Cardiac fibroblast (primary cell): ENCODE measurements at regions not wholly inside any gene's neighbourhood (a gene's known extent, or its start where the extent isn't known, plus 50 kb on each side); places are given as distances from the start of the nearest gene placed in this dataset.

ENCODE experiments used
- DNase-seq, 2 donors: peaks; one replicate each; pipeline versions ENCODE4 v3.0.0 to v3.0.0-alpha.2; 2010; ENCODE audit warnings: low read depth in 2 of 2
- H3K4me3 ChIP-seq, 2 donors: replicated peaks in 1 of 2; 1 replicate in 1 of 2; 2 replicates in 1 of 2; pipeline ENCODE4 v1.5.1; 2011; ENCODE audit warnings: low read depth in 2 of 2, low read length in 2 of 2, mild to moderate bottlenecking in 2 of 2, moderate library complexity in 1 of 2
- CTCF ChIP-seq: IDR thresholded peaks from one replicate; pipeline ENCODE4 v1.5.1; 2011; ENCODE audit warnings: low read depth, mild to moderate bottlenecking, low read length, inconsistent platforms

GRCh38 chr4:84243685-84244084 is 255.4 kb downstream of the NKX6-1 start:
- TF ChIP-seq CTCF: no peak
- no peak overlapping the region for H3K4me3 ChIP-seq
- no peak for DNase-seq

- H3K4me3 ChIP-seq: no peak overlapping the region
- no peak for DNase-seq
- TF ChIP-seq CTCF: no peak
Measured at GRCh38 chr4:84239278-84239845, 259.7 kb downstream of the NKX6-1 start.

GRCh38 chr4:84238247-84239090 is 260.6 kb downstream of the NKX6-1 start:
- no peak for TF ChIP-seq CTCF
- H3K4me3 ChIP-seq: no peak overlapping the region
- peak; percentile 2 to 13 for DNase-seq

- DNase-seq: no peak
- no peak for TF ChIP-seq CTCF
- no peak overlapping the region for H3K4me3 ChIP-seq
Measured at GRCh38 chr4:84237008-84237407, 262.1 kb downstream of the NKX6-1 start.

GRCh38 chr4:84235126-84235944 is 263.8 kb downstream of the NKX6-1 start:
- DNase-seq: no peak
- no peak overlapping the region for H3K4me3 ChIP-seq
- no peak for TF ChIP-seq CTCF

GRCh38 chr4:84232309-84233095 is 266.6 kb downstream of the NKX6-1 start:
- no peak for TF ChIP-seq CTCF
- DNase-seq: no peak
- H3K4me3 ChIP-seq: no peak overlapping the region
